ENCODE measurements at regions not wholly inside any gene's neighbourhood (a gene's known extent, or its start where the extent isn't known, plus 50 kb on each side); places are given as distances from the start of the nearest gene placed in this dataset.
"Not testable (repeated sequence)": the region's sequence is repeated elsewhere in the genome, so short reads cannot be mapped to it uniquely, and the experiment has no call there.

DNA sequence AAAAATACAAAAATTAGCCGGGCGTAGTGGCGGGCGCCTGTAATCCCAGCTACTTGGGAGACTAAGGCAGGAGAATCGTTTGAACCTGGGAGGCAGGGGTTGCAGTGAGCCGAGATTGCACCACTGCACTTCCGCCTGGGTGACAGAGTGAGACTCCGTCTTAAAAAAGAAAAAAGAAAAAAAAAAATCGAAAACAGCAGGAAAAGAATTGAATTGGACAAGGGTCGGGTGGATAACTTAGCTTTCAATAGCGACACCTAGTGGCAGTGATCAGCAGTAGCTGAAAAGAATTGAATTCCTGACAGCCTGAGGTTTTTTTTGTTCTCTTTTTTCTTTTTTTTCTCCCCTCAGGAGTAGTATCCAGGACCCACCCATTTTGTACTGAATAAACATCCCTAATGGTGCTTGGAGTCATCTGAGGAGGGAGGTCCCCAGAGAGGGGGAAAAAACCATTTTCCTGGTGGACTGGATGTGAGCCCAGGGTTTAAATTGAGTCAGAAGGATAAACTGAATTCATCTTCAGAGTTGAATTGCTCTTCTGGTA lies 55.1 kb downstream of the CYCS start:
- peak; percentile 60 for DNase-seq

GRCh38 chr7:25068502-25069213 lies 56.4 kb downstream of the CYCS start:
- DNase-seq: no peak

DNA sequence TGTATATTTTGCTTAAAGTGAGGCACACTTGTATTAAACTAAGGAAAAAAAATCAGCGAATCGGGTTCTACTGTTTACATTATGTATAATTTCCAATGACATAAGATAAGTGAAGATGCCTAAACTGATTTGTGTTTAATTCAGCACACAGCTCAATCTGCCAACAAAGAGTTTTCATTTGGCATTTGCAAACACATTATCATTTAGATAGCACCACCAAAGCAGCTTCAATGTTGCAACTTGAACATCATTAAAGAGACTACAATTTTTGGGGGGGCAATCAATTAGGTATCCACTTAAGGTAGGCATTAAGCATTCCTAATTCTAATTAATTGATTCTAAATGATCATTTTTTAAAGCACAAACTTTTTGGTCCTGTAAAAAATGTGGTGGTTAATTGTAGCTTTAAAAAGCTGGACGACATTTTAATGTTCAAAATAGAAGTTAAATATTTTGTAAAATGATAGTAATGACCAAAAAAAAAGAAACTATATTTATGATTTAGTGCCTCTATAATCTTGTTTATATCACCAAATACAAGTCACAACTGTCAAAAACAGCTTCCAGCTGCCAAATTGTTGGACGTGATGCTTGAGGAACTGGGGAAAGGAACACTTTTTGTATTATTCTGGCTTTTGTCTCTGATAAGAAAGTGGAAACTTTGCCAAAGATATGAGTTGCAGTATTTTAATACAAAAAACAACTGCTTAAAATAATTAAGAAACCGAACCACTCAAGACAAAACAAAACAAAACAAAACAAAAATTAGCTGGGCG lies 57.1 kb downstream of the CYCS start:
- no peak for DNase-seq

DNA sequence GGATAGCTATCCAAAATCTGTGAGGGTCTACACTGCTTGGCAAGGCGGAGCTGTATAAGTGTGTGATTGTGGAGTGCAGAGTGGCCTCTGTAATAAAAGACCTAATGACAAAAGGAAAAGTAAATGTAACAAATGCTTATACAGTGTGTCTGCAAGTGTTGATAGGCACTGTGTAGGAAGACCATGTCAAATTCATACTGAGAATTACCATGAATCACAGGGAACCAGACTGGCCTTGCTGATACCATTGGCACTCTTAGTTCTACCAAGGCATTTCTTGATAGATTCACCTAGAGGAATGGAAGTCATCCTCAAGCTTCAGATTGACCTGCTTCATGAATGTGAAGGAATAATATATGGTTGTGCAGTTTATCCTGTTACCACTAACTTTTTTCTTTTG lies 58.8 kb downstream of the CYCS start:
- DNase-seq: no peak

DNA sequence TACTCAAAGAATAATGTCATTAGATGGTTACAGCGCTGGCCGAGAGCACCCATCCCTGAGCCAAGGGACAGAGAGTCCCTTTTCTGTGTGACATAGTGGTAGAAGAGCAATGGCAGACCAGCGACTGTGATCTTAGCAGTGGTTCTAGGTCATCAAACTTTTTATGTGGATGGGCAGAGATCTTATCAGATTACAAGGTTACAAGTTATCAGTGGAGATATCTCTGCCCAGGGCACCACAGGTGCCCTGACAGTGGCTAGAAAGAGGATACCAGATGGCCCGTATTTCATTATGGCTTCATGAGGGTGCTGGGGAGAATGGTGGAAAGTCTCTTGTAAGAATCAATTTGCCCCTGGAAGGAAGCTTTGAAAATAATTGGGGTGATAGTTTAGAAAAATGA lies 62.7 kb downstream of the CYCS start:
- DNase-seq: no peak

DNA sequence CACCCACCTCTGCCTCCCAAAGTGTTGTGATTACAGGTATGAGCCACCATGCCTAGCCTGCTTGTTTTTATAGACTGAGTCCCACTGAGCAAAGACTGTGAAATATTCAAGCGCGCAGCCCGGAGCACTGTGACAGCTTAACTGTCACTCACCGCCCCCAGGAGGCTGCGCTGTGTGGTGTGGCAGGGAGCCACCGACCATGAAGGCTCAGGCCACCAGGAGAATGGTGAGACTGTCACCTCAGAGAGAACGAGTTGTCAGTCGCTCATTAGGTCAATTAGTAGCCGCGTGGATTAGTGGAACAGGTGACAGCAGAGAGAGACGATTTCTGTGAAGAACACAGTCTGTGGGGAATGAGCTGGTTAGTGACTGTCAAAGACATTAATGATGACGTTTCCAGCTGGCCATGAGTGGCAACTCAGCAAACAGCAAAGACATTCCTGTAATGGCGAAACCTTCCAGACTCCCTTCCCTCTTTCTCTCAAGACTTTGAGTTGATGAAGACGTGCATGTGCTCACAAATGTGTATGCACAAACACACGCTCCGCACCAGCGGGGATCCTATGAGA lies 64.5 kb downstream of the CYCS start:
- DNase-seq: no peak

DNA sequence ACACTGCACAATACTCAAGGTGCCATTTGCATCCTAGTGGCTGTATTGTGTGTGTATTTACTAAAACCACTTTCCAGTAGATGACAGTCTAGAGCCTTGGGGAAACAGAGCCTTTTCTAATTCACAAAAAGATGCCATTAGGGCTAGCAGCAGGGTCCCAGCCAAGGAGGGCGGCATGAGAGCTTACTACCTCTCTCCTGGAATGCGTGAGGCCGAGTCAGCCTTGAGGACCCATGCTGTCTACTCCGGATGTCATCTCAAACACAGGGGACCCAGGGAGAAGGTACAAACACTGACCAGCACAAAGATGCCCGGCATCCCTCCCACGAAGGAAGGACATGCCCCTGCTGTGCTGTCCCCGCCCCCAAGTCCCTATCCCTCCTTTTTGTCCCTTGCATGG lies 65.5 kb downstream of the CYCS start:
- no peak for DNase-seq

DNA sequence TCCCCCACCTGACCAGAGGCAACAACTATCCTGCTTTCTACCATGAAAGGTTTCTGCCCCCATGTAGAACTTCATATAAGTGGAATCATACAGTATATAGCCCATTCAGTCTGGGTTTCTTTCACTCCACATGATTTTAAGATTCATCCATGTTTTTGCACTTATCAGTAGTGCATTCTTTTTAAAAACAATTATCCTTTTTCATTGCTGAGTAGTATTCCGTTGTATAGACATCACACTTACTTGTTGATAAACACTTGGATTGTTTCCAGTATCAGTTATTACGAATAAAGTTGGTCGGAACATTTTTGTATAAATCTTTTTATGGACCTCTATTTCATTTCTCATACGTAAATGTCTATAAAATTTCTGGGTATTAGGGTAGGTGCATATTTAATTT lies 68.7 kb downstream of the CYCS start:
- DNase-seq: no peak

DNA sequence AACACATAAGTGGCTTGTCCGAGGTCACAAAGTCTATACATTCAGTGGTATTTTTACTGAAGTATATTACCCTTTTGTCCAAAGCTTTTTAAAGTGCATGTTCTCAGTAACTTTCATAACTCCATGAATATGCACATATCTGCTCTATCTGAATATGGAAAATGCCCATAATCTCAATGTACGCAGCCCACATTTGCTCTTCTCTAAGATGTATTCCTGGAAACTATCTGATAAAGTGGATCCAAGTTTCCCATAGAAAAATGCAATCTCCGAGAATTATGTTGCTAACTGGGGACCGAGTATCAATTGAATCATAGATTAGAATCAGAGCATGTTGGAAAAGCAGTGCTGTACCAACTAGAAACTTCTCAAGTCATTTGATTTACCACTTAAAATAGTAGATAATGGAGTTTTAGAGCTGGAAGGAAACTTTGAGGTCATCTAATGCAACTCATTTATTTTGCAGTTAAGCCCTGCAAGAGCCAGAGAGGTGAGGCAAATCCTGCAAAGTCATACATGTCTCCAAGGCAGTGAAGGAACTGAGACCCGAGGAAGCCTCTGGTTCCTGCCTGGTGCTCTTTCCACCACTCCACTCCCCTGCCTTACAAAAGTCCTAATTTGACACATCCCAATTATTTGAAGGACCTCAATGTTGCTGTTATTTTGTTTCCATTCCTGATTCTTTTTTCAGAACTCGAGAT lies 69.4 kb downstream of the CYCS start:
- DNase-seq: no peak

- no peak for DNase-seq
These were observed 70.1 kb downstream of the CYCS start for GRCh38 chr7:25054819-25055519.

DNA sequence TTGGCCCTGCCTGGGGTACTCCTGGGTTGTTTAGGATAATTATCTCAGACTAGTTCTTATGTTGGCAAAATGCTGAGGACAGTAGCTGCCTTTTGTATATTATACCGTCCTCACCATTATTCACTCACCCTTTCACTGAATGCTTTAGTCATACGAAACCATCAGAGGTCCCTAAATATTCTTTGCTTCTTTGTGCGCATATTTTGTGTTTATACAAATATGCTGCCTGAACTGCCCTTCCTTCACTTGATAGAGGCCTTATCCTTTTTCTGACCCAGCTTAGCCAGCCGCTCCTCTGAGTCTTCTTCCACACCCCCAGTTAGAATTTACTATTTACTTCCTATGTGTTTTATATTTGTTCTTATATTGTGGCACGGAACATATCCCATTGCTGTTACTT lies 70.2 kb upstream of the OSBPL3 start:
- DNase-seq: no peak

DNA sequence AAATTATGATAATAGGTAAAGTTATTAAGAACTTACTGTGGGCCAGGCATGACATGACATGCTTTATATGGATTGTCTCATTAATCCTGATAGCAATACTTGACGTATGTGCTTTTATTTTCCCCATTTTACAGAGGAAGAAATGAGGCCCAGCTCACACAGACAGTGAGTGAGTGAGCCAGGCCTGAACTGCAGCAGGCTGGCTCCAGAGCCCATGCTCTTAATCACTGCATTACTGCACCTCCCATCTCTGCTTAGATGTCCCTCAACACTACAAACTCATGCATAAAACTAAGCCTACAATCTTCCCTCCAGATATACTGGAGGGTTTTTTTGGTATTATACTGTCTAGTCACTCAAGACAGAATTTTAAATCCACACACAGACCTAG lies 68.5 kb upstream of the OSBPL3 start:
- no peak for DNase-seq

DNA sequence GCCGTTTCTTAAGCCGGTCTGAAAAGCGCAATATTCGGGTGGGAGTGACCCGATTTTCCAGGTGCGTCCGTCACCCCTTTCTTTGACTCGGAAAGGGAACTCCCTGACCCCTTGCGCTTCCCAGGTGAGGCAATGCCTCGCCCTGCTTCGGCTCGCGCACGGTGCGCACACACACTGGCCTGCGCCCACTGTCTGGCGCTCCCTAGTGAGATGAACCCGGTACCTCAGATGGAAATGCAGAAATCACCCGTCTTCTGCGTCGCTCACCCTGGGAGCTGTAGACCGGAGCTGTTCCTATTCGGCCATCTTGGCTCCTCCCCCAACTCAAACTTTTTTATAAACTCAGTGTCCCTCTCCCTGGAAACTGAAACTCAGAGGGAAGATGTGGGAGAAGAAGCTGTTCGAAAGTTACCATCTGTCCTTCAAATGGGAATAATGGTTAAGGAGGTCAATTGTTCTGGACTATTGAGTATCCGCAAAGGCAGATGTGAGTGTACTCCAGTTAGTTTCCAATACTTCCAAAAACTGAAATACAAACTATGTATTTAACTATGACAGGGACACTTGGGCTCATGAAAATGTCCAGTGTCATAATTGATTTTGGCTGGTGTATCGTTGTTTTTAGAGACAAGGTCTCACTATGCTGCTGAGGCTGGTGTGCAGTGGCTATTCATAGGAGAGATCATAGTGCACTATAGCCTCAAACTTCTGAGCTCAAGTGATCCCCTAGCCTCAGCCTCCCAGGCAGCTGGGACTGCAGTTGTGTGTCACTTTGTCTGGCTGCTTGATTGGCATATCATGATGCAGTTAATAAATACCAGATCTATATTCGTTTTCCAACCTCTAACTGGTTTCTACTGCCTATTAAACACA lies 67.8 kb upstream of the OSBPL3 start:
- not testable (repeated sequence) for DNase-seq

GRCh38 chr7:25037325-25037724 lies 57.3 kb upstream of the OSBPL3 start:
- DNase-seq: no peak

DNA sequence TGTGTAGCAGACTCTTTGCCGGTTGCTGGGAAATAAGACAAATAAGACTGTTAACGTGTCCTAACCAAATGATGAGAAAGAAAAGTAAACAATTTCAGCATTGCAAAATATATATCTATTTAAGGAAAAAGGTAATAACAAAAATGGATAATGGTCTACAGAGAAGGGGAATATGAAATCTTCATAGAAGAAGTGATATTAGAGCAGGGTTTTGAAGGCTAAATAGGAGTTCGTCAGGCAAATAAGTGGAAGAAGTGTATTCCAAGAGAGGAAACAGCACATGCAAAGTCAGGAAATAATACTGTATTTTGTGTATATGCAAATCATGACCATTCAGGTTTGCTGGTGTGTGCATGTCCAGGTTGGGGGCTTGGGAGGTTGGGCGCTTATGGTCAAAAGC lies 55.3 kb upstream of the OSBPL3 start:
- DNase-seq: no peak

DNA sequence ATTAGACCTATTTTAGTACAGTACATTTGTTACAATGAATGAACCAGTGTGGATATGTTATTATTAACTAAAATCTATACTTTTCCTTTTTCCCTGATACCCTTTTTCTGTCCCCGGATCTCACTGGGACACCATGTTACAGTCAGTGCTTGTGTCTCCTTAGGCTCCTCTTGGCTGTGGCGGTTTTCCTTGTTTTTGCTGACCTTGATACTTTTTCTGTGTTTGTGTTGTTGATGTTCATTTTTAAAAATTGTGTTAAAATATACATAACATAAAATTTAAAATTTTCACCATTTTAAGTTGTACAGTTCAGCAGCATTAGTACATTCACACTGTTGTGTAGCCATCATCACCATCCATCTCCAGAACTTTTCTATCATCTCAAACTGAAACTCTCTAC lies 54.2 kb upstream of the OSBPL3 start:
- DNase-seq: no peak

GRCh38 chr7:25032774-25033743 lies 53.1 kb upstream of the OSBPL3 start:
- no peak for DNase-seq

DNA sequence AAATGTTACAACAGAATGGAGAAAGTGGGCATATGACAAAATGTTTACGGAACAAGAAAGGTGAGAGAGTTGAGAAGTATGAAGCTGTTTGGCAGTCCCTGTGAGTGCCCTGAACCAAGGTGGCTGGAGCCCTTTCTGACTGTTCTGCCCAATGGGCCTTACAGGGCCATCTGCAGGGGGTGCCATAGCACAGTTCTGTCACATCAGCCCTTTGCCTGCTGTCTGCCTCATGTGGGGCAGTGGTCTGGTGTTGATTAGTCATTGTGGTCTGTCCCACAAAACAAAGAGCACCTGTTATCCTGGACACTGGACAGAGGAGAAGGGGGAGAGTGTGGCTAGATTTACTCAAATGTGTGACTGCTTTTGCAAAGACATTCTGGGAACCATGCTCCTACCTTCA lies 51.5 kb upstream of the OSBPL3 start:
- DNase-seq: no peak

DNA sequence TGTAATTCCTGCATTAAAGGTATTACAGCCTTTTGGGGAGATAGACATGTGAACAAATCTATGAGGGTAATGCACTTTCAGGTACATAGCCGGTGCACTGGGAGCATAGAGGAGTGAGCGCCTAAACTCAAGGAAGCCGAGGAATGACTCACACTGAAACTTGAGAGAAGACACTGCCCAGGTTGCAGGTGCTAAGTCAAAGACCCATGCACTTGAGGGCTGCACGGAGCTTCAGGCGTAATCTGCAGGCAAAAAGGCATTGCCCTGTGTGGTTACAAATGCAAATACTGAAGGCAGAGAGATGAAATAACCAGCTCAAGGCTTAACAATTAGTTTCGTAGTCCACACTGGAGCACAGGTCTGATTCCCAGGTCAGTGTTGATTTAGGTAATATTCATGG lies 51.0 kb upstream of the OSBPL3 start:
- no peak for DNase-seq
